Breast epithelium (tissue), 4 donors: ENCODE measurements at regions not wholly inside any gene's neighbourhood (a gene's known extent, or its start where the extent isn't known, plus 50 kb on each side); places are given as distances from the start of the nearest gene placed in this dataset.

Experiments
- DNase-seq, 2 donors: peaks; one replicate each; pipeline ENCODE4 v3.0.0-alpha.2; 2019; ENCODE audit warnings: low spot score in 2 of 2
- H3K27ac ChIP-seq, 2 donors: fragments of 200-600 bp; sonication (generic) in 1 of 2; one replicate each; pipeline ENCODE4 v1.5.1; 2016 to 2019; ENCODE audit warnings: mild to moderate bottlenecking in 1 of 2
- H3K27me3 ChIP-seq, 2 donors: fragments of 200-600 bp; sonication (generic) in 1 of 2; one replicate each; pipeline versions ENCODE4 v1.5.1 to v1.6.0; 2017 to 2019; ENCODE audit warnings: control low read depth in 1 of 2, mild to moderate bottlenecking in 1 of 2
- H3K36me3 ChIP-seq: fragments of 200-600 bp; one replicate; pipeline ENCODE4 v1.5.1; 2019
- H3K4me1 ChIP-seq, 2 donors: fragments of 200-600 bp; sonication (generic); one replicate each; pipeline ENCODE4 v1.5.1; 2016 to 2019; ENCODE audit warnings: control low read depth in 1 of 2
- H3K4me3 ChIP-seq, 3 donors: fragments of 200-600 bp; sonication (generic); 1 replicate in 2 of 3; 2 replicates in 1 of 3; pipeline ENCODE4 v1.5.1; 2016 to 2019; ENCODE audit warnings: mild to moderate bottlenecking in 3 of 3, moderate library complexity in 2 of 3
- H3K9me3 ChIP-seq, 2 donors: fragments of 200-600 bp; sonication (generic) in 1 of 2; one replicate each; pipeline ENCODE4 v1.5.1; 2016 to 2019; ENCODE audit warnings: control low read depth in 1 of 2
- CTCF ChIP-seq, 3 donors: fragments of 450-650 bp; IDR thresholded peaks; one replicate each; pipeline ENCODE4 v1.5.1; 2016 to 2017; ENCODE audit warnings: antibody characterized with exemption in 3 of 3, mild to moderate bottlenecking in 3 of 3, moderate library complexity in 3 of 3
- POLR2A ChIP-seq: fragments of 450-650 bp; IDR thresholded peaks from one replicate; pipeline ENCODE4 v1.6.1; 2016; ENCODE audit warnings: antibody characterized with exemption, mild to moderate bottlenecking, moderate library complexity
- POLR2AphosphoS5 ChIP-seq, 3 donors: sonication (generic); formaldehyde crosslinking; IDR thresholded peaks; one replicate each; pipeline ENCODE4 v1.6.1; 2017; ENCODE audit warnings: antibody characterized with exemption in 3 of 3
- intact Hi-C: fragments of 100-400 bp; cut with DNase I; formaldehyde crosslinking; loops from one replicate; pipeline ENCODE4 v1.15.1; 2023; ENCODE audit warnings: low total_unique reads

GRCh38 chr16:14329727-14330350 lies 258.7 kb downstream of the MRTFB start:
- intact Hi-C loops: no loop called here

GRCh38 chr16:14325502-14326401 lies 254.6 kb downstream of the MRTFB start:
- no peaks in the 10 kb centered on the region for H3K36me3 ChIP-seq
- no peak overlapping the region for H3K4me3 ChIP-seq
- no peak overlapping the region for H3K27ac ChIP-seq
- TF ChIP-seq CTCF (IDR thresholded peaks at IDR 0.05) (no peak), POLR2AphosphoS5 (IDR thresholded peaks at IDR 0.05) (no peak), POLR2A (no peak)
- intact Hi-C loops: no loop called here
- no peaks in the 10 kb centered on the region for H3K9me3 ChIP-seq
- no peak for DNase-seq
- no peaks in the 10 kb centered on the region for H3K4me1 ChIP-seq
- H3K27me3 ChIP-seq: no peaks in the 10 kb centered on the region

More at GRCh38 chr16:14329727-14330350, 258.7 kb downstream of the MRTFB start:
- Histone ChIP-seq H3K4me3 (no peak overlapping the region), H3K27ac (no peak overlapping the region), H3K27me3 (no peaks in the 10 kb centered on the region), H3K36me3 (no peaks in the 10 kb centered on the region), H3K9me3 (no peaks in the 10 kb centered on the region), H3K4me1 (no peaks in the 10 kb centered on the region)
- DNase-seq: no peak
- TF ChIP-seq POLR2A (no peak), CTCF (IDR thresholded peaks at IDR 0.05) (no peak), POLR2AphosphoS5 (IDR thresholded peaks at IDR 0.05) (no peak)

- TF ChIP-seq POLR2AphosphoS5 (IDR thresholded peaks at IDR 0.05) (no peak), POLR2A (no peak), CTCF (IDR thresholded peaks at IDR 0.05) (no peak)
- Histone ChIP-seq H3K4me1 (no peaks in the 10 kb centered on the region), H3K36me3 (no peaks in the 10 kb centered on the region), H3K9me3 (no peaks in the 10 kb centered on the region), H3K27ac (no peak overlapping the region), H3K27me3 (no peaks in the 10 kb centered on the region), H3K4me3 (no peak overlapping the region)
- intact Hi-C loops: no loop called here
- no peak for DNase-seq
Observed at GRCh38 chr16:14324581-14324980, 253.5 kb downstream of the MRTFB start.

GRCh38 chr16:14322186-14322585 lies 251.1 kb downstream of the MRTFB start:
- H3K27me3 ChIP-seq: no peaks in the 10 kb centered on the region
- DNase-seq: no peak
- intact Hi-C loops: no loop called here
- H3K27ac ChIP-seq: no peak overlapping the region
- no peak overlapping the region for H3K4me3 ChIP-seq
- H3K4me1 ChIP-seq: no peaks in the 10 kb centered on the region
- H3K36me3 ChIP-seq: no peaks in the 10 kb centered on the region
- no peak for TF ChIP-seq POLR2A
- TF ChIP-seq CTCF (IDR thresholded peaks at IDR 0.05): no peak
- TF ChIP-seq POLR2AphosphoS5 (IDR thresholded peaks at IDR 0.05): no peak
- no peaks in the 10 kb centered on the region for H3K9me3 ChIP-seq

- H3K4me3 ChIP-seq: peak overlapping the region in 1 of 3 donors; percentile 0
- TF ChIP-seq CTCF (IDR thresholded peaks at IDR 0.05): no peak
- TF ChIP-seq POLR2A: no peak
- no peak for TF ChIP-seq POLR2AphosphoS5 (IDR thresholded peaks at IDR 0.05)
- no peaks in the 10 kb centered on the region for H3K36me3 ChIP-seq
- peak in 1 of 2 donors; percentile 62 for DNase-seq
- intact Hi-C loops: no loop called here
- H3K9me3 ChIP-seq: no peaks in the 10 kb centered on the region
- H3K27me3 ChIP-seq: no peaks in the 10 kb centered on the region
- H3K4me1 ChIP-seq: no peaks in the 10 kb centered on the region
- H3K27ac ChIP-seq: no peak overlapping the region
Observed at GRCh38 chr16:14321542-14321941, 250.4 kb downstream of the MRTFB start.
